Endothelial cell of umbilical vein (primary cell): ENCODE measurements at regions not wholly inside any gene's neighbourhood (a gene's known extent, or its start where the extent isn't known, plus 50 kb on each side); places are given as distances from the start of the nearest gene placed in this dataset.

Experiments used
- BruUV-seq: library from RNA; stranded (reverse); fragments of 400-500 nt; replicated peaks from 2 replicates; lab custom pipeline; 2021; lab: Mats Ljungman, UMichigan
- CTCF ChIA-PET: fragments of 300-600, 350-600 bp; sonication (Branson Sonifier 250); formaldehyde crosslinking; loops from one replicate; lab custom pipeline; 2021; ENCODE audit warnings: antibody characterized with exemption, inconsistent platforms; lab: Charles Lee
- POLR2A ChIA-PET: fragments of 300-600, 350-600 bp; sonication (Branson Sonifier 250); formaldehyde crosslinking; loops from one replicate; lab custom pipeline; 2021; ENCODE audit warnings: antibody characterized with exemption, inconsistent platforms; lab: Charles Lee
- DNase-seq: peaks from one replicate; pipeline ENCODE4 v3.0.0-alpha.2; 2011; ENCODE audit warnings: low read depth, low spot score
- FAIRE-seq: peaks from 2 replicates; lab custom pipeline; 2011; peaks lifted over from hg19 to GRCh38; lab: Jason Lieb, UNC
- H2AFZ ChIP-seq: 2 replicates; pipeline ENCODE4 v1.6.0; 2012; ENCODE audit warnings: low read depth, low read length, control low read depth, inconsistent platforms
- H3K27ac ChIP-seq: 2 replicates; pipeline ENCODE4 v1.5.1; 2011; ENCODE audit warnings: low read depth, mild to moderate bottlenecking, control low read depth, low read length, moderate library complexity; ENCODE audit not compliant: insufficient read depth
- H3K27me3 ChIP-seq, 2 experiments: 2 replicates each; pipeline versions ENCODE4 v1.6.0 to v1.6.1; 2011; ENCODE audit warnings: low read length in 2 of 2, mixed read lengths in 1 of 2; ENCODE audit not compliant: control insufficient read depth in 2 of 2, insufficient read depth in 2 of 2
- H3K36me3 ChIP-seq, 2 experiments: 2 replicates in 1 of 2; 3 replicates in 1 of 2; pipeline ENCODE4 v1.5.1; 2011; ENCODE audit warnings: low read length in 2 of 2, mild to moderate bottlenecking in 1 of 2, moderate library complexity in 1 of 2; ENCODE audit not compliant: control insufficient read depth in 2 of 2, insufficient read depth in 2 of 2; ENCODE audit errors: extremely low read depth in 1 of 2
- H3K4me1 ChIP-seq: 3 replicates; pipeline ENCODE4 v1.5.1; 2011; ENCODE audit warnings: mild to moderate bottlenecking, low read length; ENCODE audit not compliant: control insufficient read depth, insufficient read depth; ENCODE audit errors: extremely low read depth
- H3K4me2 ChIP-seq: 2 replicates; pipeline ENCODE4 v1.6.1; 2011; ENCODE audit warnings: low read length, control low read depth, mixed read lengths; ENCODE audit not compliant: insufficient read depth
- H3K4me3 ChIP-seq, 3 experiments: fragments of 200-600 bp in 1 of 3; sonication (generic), shearing (Covaris generic) in 1 of 3; replicated peaks in 1 of 3; 2 replicates each; pipeline ENCODE4 v1.5.1; 2011 to 2016; ENCODE audit warnings: control low read depth in 3 of 3, low read length in 3 of 3, mild to moderate bottlenecking in 2 of 3, inconsistent platforms in 1 of 3, low read depth in 1 of 3, moderate library complexity in 1 of 3; ENCODE audit not compliant: insufficient read depth in 1 of 3
- H3K79me2 ChIP-seq: 2 replicates; pipeline ENCODE4 v1.6.0; 2012; ENCODE audit warnings: low read length, inconsistent platforms; ENCODE audit not compliant: control insufficient read depth, insufficient read depth
- H3K9ac ChIP-seq: replicated peaks from 2 replicates; pipeline ENCODE3; 2011; ENCODE audit warnings: low read length, control low read depth; ENCODE audit not compliant: insufficient read depth; ENCODE audit errors: extremely low read depth
- H3K9me1 ChIP-seq: replicated peaks from 3 replicates; pipeline ENCODE4 v1.6.0; 2011; ENCODE audit warnings: mild to moderate bottlenecking, low read length; ENCODE audit not compliant: control insufficient read depth, insufficient read depth; ENCODE audit errors: extremely low read depth
- H3K9me3 ChIP-seq: replicated peaks from 2 replicates; pipeline ENCODE4 v1.5.1; 2012; ENCODE audit warnings: low read length, inconsistent platforms; ENCODE audit not compliant: control insufficient read depth, insufficient read depth
- H4K20me1 ChIP-seq: replicated peaks from 2 replicates; pipeline ENCODE3; 2011; ENCODE audit warnings: mild to moderate bottlenecking, low read length; ENCODE audit not compliant: control insufficient read depth, insufficient read depth; ENCODE audit errors: extremely low read depth
- CTCF ChIP-seq, 2 donors: IDR thresholded peaks; 1 replicate in 1 of 2; 2 replicates in 1 of 2; pipeline ENCODE4 v1.5.1; 2011; ENCODE audit warnings: low read length in 2 of 2, mild to moderate bottlenecking in 2 of 2, moderate library complexity in 2 of 2, control low read depth in 1 of 2, inconsistent platforms in 1 of 2, low read depth in 1 of 2; ENCODE audit not compliant: insufficient read depth in 1 of 2; ENCODE audit errors: extremely low read depth in 1 of 2
- EZH2 ChIP-seq: IDR thresholded peaks from 2 replicates; pipeline ENCODE4 v1.6.1; 2012; ENCODE audit warnings: borderline replicate concordance, low read depth, mild to moderate bottlenecking, moderate library complexity, low read length, inconsistent platforms; ENCODE audit not compliant: severe bottlenecking
- FOS ChIP-seq: IDR thresholded peaks from 2 replicates; pipeline ENCODE4 v1.6.1; 2011; ENCODE audit warnings: mild to moderate bottlenecking, low read length, moderate library complexity, borderline replicate concordance; ENCODE audit not compliant: insufficient read depth
- GATA2 ChIP-seq: IDR thresholded peaks from 2 replicates; pipeline ENCODE4 v1.7.0; 2011; ENCODE audit warnings: low read depth, mild to moderate bottlenecking, moderate library complexity, mixed read lengths, low read length; ENCODE audit not compliant: insufficient read length, insufficient read depth
- JUN ChIP-seq: IDR thresholded peaks from 2 replicates; pipeline ENCODE4 v1.6.1; 2011; ENCODE audit warnings: borderline replicate concordance, low read depth; ENCODE audit not compliant: insufficient read length, insufficient read depth
- MAX ChIP-seq: IDR thresholded peaks from 2 replicates; pipeline ENCODE4 v1.6.1; 2011; ENCODE audit not compliant: insufficient read depth, insufficient read length
- MYC ChIP-seq: IDR thresholded peaks from one replicate; pipeline ENCODE4 v1.6.1; 2011; ENCODE audit warnings: mild to moderate bottlenecking, low read depth, low read length
- POLR2A ChIP-seq: IDR thresholded peaks from 2 replicates; pipeline ENCODE4 v1.6.1; 2012; ENCODE audit warnings: low read depth, mild to moderate bottlenecking, control low read depth, low read length
- POLR2AphosphoS5 ChIP-seq: IDR thresholded peaks from 2 replicates; pipeline ENCODE4 v1.6.1; 2012; ENCODE audit warnings: low read depth, mild to moderate bottlenecking, control low read depth, low read length, moderate library complexity; ENCODE audit not compliant: insufficient read depth
- dilution Hi-C: fragments of 300-500 bp; cut with MboI; formaldehyde crosslinking; loops from one replicate; pipeline ENCODE4 v1.15.0; 2019; ENCODE audit warnings: low sequenced_read_pairs; ENCODE audit not compliant: extremely low pct_ligation_motif_present
- intact Hi-C: fragments of 100-400 bp; cut with micrococcal nuclease; formaldehyde crosslinking; loops from one replicate; pipeline ENCODE4 v1.10.0; 2022

- Histone ChIP-seq H3K4me3 (no peak overlapping the region), H3K36me3 (no peaks in the 10 kb centered on the region), H3K9me1 (no peaks in the 10 kb centered on the region), H3K27ac (no peak overlapping the region), H3K27me3 (no peaks in the 10 kb centered on the region), H2AFZ (no peak overlapping the region), H4K20me1 (no peaks in the 10 kb centered on the region), H3K4me2 (no peak overlapping the region), H3K9ac (no peak overlapping the region), H3K9me3 (no peaks in the 10 kb centered on the region), H3K4me1 (no peaks in the 10 kb centered on the region), H3K79me2 (no peaks in the 10 kb centered on the region)
- BruUV-seq, result no TSS peak
- DNase-seq (no peak), FAIRE-seq (no peak)
- dilution Hi-C loops (no loop called here), intact Hi-C loops (no loop called here)
- ChIA-PET CTCF (no interaction called here), POLR2A (no interaction called here)
- no peak for TF ChIP-seq JUN
- TF ChIP-seq POLR2A, result no peak
- no peak for TF ChIP-seq GATA2
- no peak for TF ChIP-seq MAX
- no peak for TF ChIP-seq FOS
- no peak for TF ChIP-seq EZH2
- no peak for TF ChIP-seq POLR2AphosphoS5
- no peak for TF ChIP-seq CTCF (IDR thresholded peaks at IDR 0.05; ENCODE audit: extremely low read depth in 1 of 2, insufficient read depth in 1 of 2, low read depth in 1 of 2, low read length in 2 of 2)
- TF ChIP-seq MYC, result no peak
These were observed 602.6 kb upstream of the DAB2 start for GRCh38 chr5:40027400-40027799.
